ENCODE measurements at regions not wholly inside any gene's neighbourhood (a gene's known extent, or its start where the extent isn't known, plus 50 kb on each side); places are given as distances from the start of the nearest gene placed in this dataset.

GRCh38 chr7:48703466-48703865 is 220.9 kb upstream of the CDC14C start:
- Mint-ChIP-seq H3K27me3 (ENCODE audit: unreplicated experiment) (no peaks in the 10 kb centered on the region), H3K9me3 (ENCODE audit: unreplicated experiment) (no peaks in the 10 kb centered on the region), H3K36me3 (ENCODE audit: unreplicated experiment) (no peaks in the 10 kb centered on the region), H3K4me1 (ENCODE audit: low read depth, unreplicated experiment) (no peaks in the 10 kb centered on the region), H3K27ac (ENCODE audit: unreplicated experiment) (no peak overlapping the region), H3K4me3 (ENCODE audit: unreplicated experiment) (no peak overlapping the region)
- no peak for TF ChIP-seq CTCF (IDR thresholded peaks at IDR 0.05; ENCODE audit: partially characterized antibody, unreplicated experiment)
- no peak for DNase-seq

- Mint-ChIP-seq H3K9me3 (ENCODE audit: unreplicated experiment) (no peaks in the 10 kb centered on the region), H3K27ac (ENCODE audit: unreplicated experiment) (no peak overlapping the region), H3K4me1 (ENCODE audit: low read depth, unreplicated experiment) (no peaks in the 10 kb centered on the region), H3K4me3 (ENCODE audit: unreplicated experiment) (no peak overlapping the region), H3K36me3 (ENCODE audit: unreplicated experiment) (no peaks in the 10 kb centered on the region), H3K27me3 (ENCODE audit: unreplicated experiment) (no peaks in the 10 kb centered on the region)
- TF ChIP-seq CTCF (IDR thresholded peaks at IDR 0.05; ENCODE audit: partially characterized antibody, unreplicated experiment): no peak
- no peak for DNase-seq
Observed at GRCh38 chr7:48708122-48708521, 216.2 kb upstream of the CDC14C start.

GRCh38 chr7:48708635-48709034 is 215.7 kb upstream of the CDC14C start:
- Mint-ChIP-seq H3K4me3 (ENCODE audit: unreplicated experiment) (no peak overlapping the region), H3K9me3 (ENCODE audit: unreplicated experiment) (no peaks in the 10 kb centered on the region), H3K27ac (ENCODE audit: unreplicated experiment) (no peak overlapping the region), H3K36me3 (ENCODE audit: unreplicated experiment) (no peaks in the 10 kb centered on the region), H3K27me3 (ENCODE audit: unreplicated experiment) (no peaks in the 10 kb centered on the region), H3K4me1 (ENCODE audit: low read depth, unreplicated experiment) (no peaks in the 10 kb centered on the region)
- TF ChIP-seq CTCF (IDR thresholded peaks at IDR 0.05; ENCODE audit: partially characterized antibody, unreplicated experiment): no peak
- no peak for DNase-seq

- no peaks in the 10 kb centered on the region for H3K9me3 Mint-ChIP-seq (ENCODE audit: unreplicated experiment)
- TF ChIP-seq CTCF (IDR thresholded peaks at IDR 0.05; ENCODE audit: partially characterized antibody, unreplicated experiment): no peak
- DNase-seq: no peak
- H3K27me3 Mint-ChIP-seq (ENCODE audit: unreplicated experiment): no peaks in the 10 kb centered on the region
- no peaks in the 10 kb centered on the region for H3K4me1 Mint-ChIP-seq (ENCODE audit: low read depth, unreplicated experiment)
- H3K4me3 Mint-ChIP-seq (ENCODE audit: unreplicated experiment): no peak overlapping the region
- H3K36me3 Mint-ChIP-seq (ENCODE audit: unreplicated experiment): no peaks in the 10 kb centered on the region
- no peak overlapping the region for H3K27ac Mint-ChIP-seq (ENCODE audit: unreplicated experiment)
Observed at GRCh38 chr7:48710995-48711394, 213.4 kb upstream of the CDC14C start.

- TF ChIP-seq CTCF (IDR thresholded peaks at IDR 0.05; ENCODE audit: partially characterized antibody, unreplicated experiment): no peak
- Mint-ChIP-seq H3K36me3 (ENCODE audit: unreplicated experiment) (no peaks in the 10 kb centered on the region), H3K9me3 (ENCODE audit: unreplicated experiment) (no peaks in the 10 kb centered on the region), H3K27me3 (ENCODE audit: unreplicated experiment) (no peaks in the 10 kb centered on the region), H3K27ac (ENCODE audit: unreplicated experiment) (no peak overlapping the region), H3K4me1 (ENCODE audit: low read depth, unreplicated experiment) (no peaks in the 10 kb centered on the region), H3K4me3 (ENCODE audit: unreplicated experiment) (no peak overlapping the region)
- DNase-seq: no peak
Observed at GRCh38 chr7:48718731-48719378, 205.5 kb upstream of the CDC14C start.

Measured in glutamatergic neuron (in vitro differentiated cells).